Liver (tissue), 8 donors: ENCODE measurements at regions not wholly inside any gene's neighbourhood (a gene's known extent, or its start where the extent isn't known, plus 50 kb on each side); places are given as distances from the start of the nearest gene placed in this dataset.

Experiments used
- DNase-seq: peaks from one replicate; pipeline ENCODE4 v3.0.0-alpha.2; 2017; ENCODE audit warnings: low spot score
- H3K27ac ChIP-seq, 2 donors: one replicate each; pipeline ENCODE4 v1.7.0; 2013; ENCODE audit warnings: inconsistent platforms in 2 of 2, low read length in 2 of 2, control low read depth in 1 of 2, low read depth in 1 of 2, mild to moderate bottlenecking in 1 of 2
- H3K27me3 ChIP-seq, 4 donors: one replicate each; pipeline versions ENCODE4 v1.6.1 to v1.7.0; 2013; ENCODE audit warnings: low read length in 3 of 4, inconsistent platforms in 1 of 4, mild to moderate bottlenecking in 1 of 4, moderate library complexity in 1 of 4; ENCODE audit not compliant: control insufficient read depth in 4 of 4, insufficient read depth in 4 of 4
- H3K36me3 ChIP-seq, 4 donors: one replicate each; pipeline versions ENCODE4 v1.6.1 to v1.7.0; 2013; ENCODE audit warnings: low read length in 3 of 4, mild to moderate bottlenecking in 3 of 4, low read depth in 1 of 4, moderate library complexity in 1 of 4; ENCODE audit not compliant: control insufficient read depth in 4 of 4, insufficient read depth in 3 of 4
- H3K4me1 ChIP-seq, 4 donors: one replicate each; pipeline versions ENCODE4 v1.6.1 to v1.7.0; 2013; ENCODE audit warnings: low read length in 3 of 4, mild to moderate bottlenecking in 3 of 4, moderate library complexity in 1 of 4; ENCODE audit not compliant: control insufficient read depth in 4 of 4, insufficient read depth in 4 of 4
- H3K4me3 ChIP-seq, 3 donors: one replicate each; pipeline versions ENCODE4 v1.6.1 to v1.7.0; 2013; ENCODE audit warnings: low read length in 3 of 3, control low read depth in 1 of 3, low read depth in 1 of 3, mild to moderate bottlenecking in 1 of 3
- H3K9ac ChIP-seq, 2 donors: one replicate each; pipeline ENCODE4 v1.7.0; 2013; ENCODE audit warnings: low read length in 2 of 2, mild to moderate bottlenecking in 2 of 2, moderate library complexity in 2 of 2, control low read depth in 1 of 2, low read depth in 1 of 2
- H3K9me3 ChIP-seq, 4 donors: one replicate each; pipeline versions ENCODE4 v1.6.1 to v1.7.0; 2013; ENCODE audit warnings: low read length in 3 of 4; ENCODE audit not compliant: control insufficient read depth in 4 of 4
- ATF3 ChIP-seq: IDR thresholded peaks from 2 replicates; pipeline ENCODE4 v1.6.1; 2016; ENCODE audit warnings: antibody characterized with exemption
- CTCF ChIP-seq: fragments of 150-350 bp; IDR thresholded peaks from 2 replicates; pipeline ENCODE4 v1.5.1; 2017; ENCODE audit warnings: improper control_type of control experiment, low read depth, low read length; ENCODE audit not compliant: missing input control
- EGR1 ChIP-seq, 2 donors: IDR thresholded peaks; 2 replicates each; pipeline ENCODE4 v1.6.1; 2016 to 2018; ENCODE audit warnings: antibody characterized with exemption in 2 of 2, low read depth in 2 of 2
- FOXA1 ChIP-seq: IDR thresholded peaks from 2 replicates; pipeline ENCODE4 v1.6.1; 2016; ENCODE audit warnings: antibody characterized with exemption
- FOXA2 ChIP-seq: IDR thresholded peaks from 2 replicates; pipeline ENCODE4 v1.6.1; 2016; ENCODE audit warnings: antibody characterized with exemption
- GABPA ChIP-seq, 2 donors: IDR thresholded peaks in 1 of 2; conservative IDR thresholded peaks in 1 of 2; 2 replicates each; pipeline ENCODE4 v1.6.1; 2016; ENCODE audit warnings: antibody characterized with exemption in 2 of 2, mild to moderate bottlenecking in 1 of 2, moderate library complexity in 1 of 2
- HNF4A ChIP-seq, 2 donors: conservative IDR thresholded peaks; 2 replicates each; pipeline ENCODE4 v1.6.1; 2016; ENCODE audit warnings: antibody characterized with exemption in 2 of 2, mild to moderate bottlenecking in 2 of 2
- HNF4G ChIP-seq: IDR thresholded peaks from 2 replicates; pipeline ENCODE4 v1.6.1; 2016; ENCODE audit warnings: antibody characterized with exemption
- JUND ChIP-seq, 2 donors: IDR thresholded peaks; 2 replicates each; pipeline ENCODE4 v1.6.1; 2016; ENCODE audit warnings: antibody characterized with exemption in 2 of 2
- NR2F2 ChIP-seq: IDR thresholded peaks from 2 replicates; pipeline ENCODE4 v1.6.1; 2016; ENCODE audit warnings: antibody characterized with exemption
- RAD21 ChIP-seq, 2 donors: IDR thresholded peaks; 2 replicates each; pipeline ENCODE4 v1.6.1; 2016; ENCODE audit warnings: antibody characterized with exemption in 2 of 2, mild to moderate bottlenecking in 2 of 2
- TAF1 ChIP-seq: conservative IDR thresholded peaks from 2 replicates; pipeline ENCODE4 v1.6.1; 2016; ENCODE audit warnings: antibody characterized with exemption, mild to moderate bottlenecking
- YY1 ChIP-seq: IDR thresholded peaks from 2 replicates; pipeline ENCODE4 v1.6.1; 2016; ENCODE audit warnings: antibody characterized with exemption, mild to moderate bottlenecking
- WGBS: extraction: QIAGEN DNeasy Blood & Tissue Kit; methylation state at CpG from one replicate; pipeline ENCODE4 v1.1.7; 2013; 5-methylcytosine and 5-hydroxymethylcytosine counted together
- TF ChIP-seq, protein P1 (sequence below): IDR thresholded peaks from 2 replicates; pipeline ENCODE4 v1.6.1; 2016; ENCODE audit warnings: antibody characterized with exemption, mild to moderate bottlenecking
- TF ChIP-seq, protein P2 (sequence below): IDR thresholded peaks from 2 replicates; pipeline ENCODE4 v1.6.1; 2016; ENCODE audit warnings: antibody characterized with exemption
- donor health status: healthy.
- donor health status: healthy.
- donor health status: healthy.
- donor health status: healthy.
- donor health status: healthy.

- TF ChIP-seq, protein P1, sequence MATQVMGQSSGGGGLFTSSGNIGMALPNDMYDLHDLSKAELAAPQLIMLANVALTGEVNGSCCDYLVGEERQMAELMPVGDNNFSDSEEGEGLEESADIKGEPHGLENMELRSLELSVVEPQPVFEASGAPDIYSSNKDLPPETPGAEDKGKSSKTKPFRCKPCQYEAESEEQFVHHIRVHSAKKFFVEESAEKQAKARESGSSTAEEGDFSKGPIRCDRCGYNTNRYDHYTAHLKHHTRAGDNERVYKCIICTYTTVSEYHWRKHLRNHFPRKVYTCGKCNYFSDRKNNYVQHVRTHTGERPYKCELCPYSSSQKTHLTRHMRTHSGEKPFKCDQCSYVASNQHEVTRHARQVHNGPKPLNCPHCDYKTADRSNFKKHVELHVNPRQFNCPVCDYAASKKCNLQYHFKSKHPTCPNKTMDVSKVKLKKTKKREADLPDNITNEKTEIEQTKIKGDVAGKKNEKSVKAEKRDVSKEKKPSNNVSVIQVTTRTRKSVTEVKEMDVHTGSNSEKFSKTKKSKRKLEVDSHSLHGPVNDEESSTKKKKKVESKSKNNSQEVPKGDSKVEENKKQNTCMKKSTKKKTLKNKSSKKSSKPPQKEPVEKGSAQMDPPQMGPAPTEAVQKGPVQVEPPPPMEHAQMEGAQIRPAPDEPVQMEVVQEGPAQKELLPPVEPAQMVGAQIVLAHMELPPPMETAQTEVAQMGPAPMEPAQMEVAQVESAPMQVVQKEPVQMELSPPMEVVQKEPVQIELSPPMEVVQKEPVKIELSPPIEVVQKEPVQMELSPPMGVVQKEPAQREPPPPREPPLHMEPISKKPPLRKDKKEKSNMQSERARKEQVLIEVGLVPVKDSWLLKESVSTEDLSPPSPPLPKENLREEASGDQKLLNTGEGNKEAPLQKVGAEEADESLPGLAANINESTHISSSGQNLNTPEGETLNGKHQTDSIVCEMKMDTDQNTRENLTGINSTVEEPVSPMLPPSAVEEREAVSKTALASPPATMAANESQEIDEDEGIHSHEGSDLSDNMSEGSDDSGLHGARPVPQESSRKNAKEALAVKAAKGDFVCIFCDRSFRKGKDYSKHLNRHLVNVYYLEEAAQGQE, result no peak
- TF ChIP-seq NR2F2 (no peak), YY1 (no peak), CTCF (no peak)
These were observed 62.7 kb upstream of the FBRSL1 start (continued) for GRCh38 chr12:132427174-132427768.

DNA sequence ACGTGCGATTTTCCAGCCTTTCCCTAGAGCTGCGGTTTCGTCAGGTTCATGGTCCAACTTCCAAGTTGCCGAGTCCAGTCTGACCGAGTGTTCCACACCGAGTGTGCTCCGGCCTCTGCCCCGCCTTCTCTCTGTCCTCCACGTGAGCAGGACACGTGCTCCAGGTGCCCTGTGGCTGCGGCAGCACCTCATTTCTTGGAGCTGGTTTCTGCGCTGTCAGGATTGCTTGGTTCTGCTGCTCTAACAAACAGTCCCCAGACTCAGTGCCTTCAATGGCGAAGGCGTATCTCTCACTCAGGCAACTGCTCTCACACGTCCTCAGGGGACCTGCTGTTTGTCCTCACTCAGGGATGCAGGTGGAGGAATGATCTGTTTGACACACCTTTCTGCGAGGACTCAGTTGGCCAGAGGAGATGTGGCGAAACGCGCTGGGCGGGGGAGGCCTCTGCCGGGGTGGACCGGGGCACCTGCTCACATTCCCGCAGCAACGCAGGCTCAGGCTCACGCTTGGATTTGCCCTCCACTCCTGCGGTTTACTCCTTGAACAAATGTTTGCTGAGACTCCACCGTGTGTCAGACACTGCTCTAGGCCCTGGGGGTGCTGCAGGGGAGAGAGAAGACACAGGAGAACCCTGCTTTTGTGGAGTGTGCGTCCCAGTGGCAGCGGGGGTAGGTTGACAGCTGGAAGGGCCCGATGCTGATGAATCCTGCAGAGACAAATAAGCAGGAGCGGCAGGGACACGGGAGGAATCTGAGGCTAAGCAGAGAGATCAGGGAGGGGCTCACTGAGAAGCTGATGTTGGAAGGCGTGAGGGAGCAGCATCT, 63.4 kb upstream of the FBRSL1 start:
- DNase-seq, result no peak
- H3K4me3 ChIP-seq, result no peak overlapping the region
- no peak overlapping the region for H3K9ac ChIP-seq
- peaks cover 3 to 19% (median 10%) of the 10 kb centered on the region in 4 donors for H3K4me1 ChIP-seq
- no peaks in the 10 kb centered on the region for H3K9me3 ChIP-seq
- 67% methylated on average over 34 of the region's 34 CpGs for WGBS
- no peaks in the 10 kb centered on the region for H3K36me3 ChIP-seq
- TF ChIP-seq, protein P2, sequence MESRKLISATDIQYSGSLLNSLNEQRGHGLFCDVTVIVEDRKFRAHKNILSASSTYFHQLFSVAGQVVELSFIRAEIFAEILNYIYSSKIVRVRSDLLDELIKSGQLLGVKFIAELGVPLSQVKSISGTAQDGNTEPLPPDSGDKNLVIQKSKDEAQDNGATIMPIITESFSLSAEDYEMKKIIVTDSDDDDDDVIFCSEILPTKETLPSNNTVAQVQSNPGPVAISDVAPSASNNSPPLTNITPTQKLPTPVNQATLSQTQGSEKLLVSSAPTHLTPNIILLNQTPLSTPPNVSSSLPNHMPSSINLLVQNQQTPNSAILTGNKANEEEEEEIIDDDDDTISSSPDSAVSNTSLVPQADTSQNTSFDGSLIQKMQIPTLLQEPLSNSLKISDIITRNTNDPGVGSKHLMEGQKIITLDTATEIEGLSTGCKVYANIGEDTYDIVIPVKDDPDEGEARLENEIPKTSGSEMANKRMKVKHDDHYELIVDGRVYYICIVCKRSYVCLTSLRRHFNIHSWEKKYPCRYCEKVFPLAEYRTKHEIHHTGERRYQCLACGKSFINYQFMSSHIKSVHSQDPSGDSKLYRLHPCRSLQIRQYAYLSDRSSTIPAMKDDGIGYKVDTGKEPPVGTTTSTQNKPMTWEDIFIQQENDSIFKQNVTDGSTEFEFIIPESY, result no peak
- TF ChIP-seq YY1 (no peak), HNF4A (conservative IDR thresholded peaks at IDR 0.05) (no peak), CTCF (no peak), NR2F2 (no peak), EGR1 (IDR thresholded peaks at IDR 0.05; ENCODE audit: low read depth in 2 of 2) (no peak), RAD21 (IDR thresholded peaks at IDR 0.05) (no peak), HNF4G (no peak), JUND (IDR thresholded peaks at IDR 0.05) (no peak), GABPA (IDR thresholded peaks at IDR 0.05 in 1 of 2, conservative IDR thresholded peaks at IDR 0.05 in 1 of 2) (no peak), FOXA1 (no peak), FOXA2 (no peak), TAF1 (no peak), ATF3 (no peak)
- H3K27ac ChIP-seq, result no peak overlapping the region
- peaks cover 0 to 7% (median 0%) of the 10 kb centered on the region in 4 donors for H3K27me3 ChIP-seq
